ENCODE measurements at regions not wholly inside any gene's neighbourhood (a gene's known extent, or its start where the extent isn't known, plus 50 kb on each side); places are given as distances from the start of the nearest gene placed in this dataset.

GRCh38 chr6:3913077-3913957 is 64.1 kb downstream of the FAM50B start:
- TF ChIP-seq, protein P1, sequence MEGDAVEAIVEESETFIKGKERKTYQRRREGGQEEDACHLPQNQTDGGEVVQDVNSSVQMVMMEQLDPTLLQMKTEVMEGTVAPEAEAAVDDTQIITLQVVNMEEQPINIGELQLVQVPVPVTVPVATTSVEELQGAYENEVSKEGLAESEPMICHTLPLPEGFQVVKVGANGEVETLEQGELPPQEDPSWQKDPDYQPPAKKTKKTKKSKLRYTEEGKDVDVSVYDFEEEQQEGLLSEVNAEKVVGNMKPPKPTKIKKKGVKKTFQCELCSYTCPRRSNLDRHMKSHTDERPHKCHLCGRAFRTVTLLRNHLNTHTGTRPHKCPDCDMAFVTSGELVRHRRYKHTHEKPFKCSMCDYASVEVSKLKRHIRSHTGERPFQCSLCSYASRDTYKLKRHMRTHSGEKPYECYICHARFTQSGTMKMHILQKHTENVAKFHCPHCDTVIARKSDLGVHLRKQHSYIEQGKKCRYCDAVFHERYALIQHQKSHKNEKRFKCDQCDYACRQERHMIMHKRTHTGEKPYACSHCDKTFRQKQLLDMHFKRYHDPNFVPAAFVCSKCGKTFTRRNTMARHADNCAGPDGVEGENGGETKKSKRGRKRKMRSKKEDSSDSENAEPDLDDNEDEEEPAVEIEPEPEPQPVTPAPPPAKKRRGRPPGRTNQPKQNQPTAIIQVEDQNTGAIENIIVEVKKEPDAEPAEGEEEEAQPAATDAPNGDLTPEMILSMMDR (IDR thresholded peaks at IDR 0.05): no peak
- TF ChIP-seq EZH2 (IDR thresholded peaks at IDR 0.05; ENCODE audit: borderline replicate concordance, insufficient read depth, low read depth, low read length, poor library complexity, severe bottlenecking): no peak

Data from B cell (primary cell).